ENCODE measurements at regions not wholly inside any gene's neighbourhood (a gene's known extent, or its start where the extent isn't known, plus 50 kb on each side); places are given as distances from the start of the nearest gene placed in this dataset.

DNA sequence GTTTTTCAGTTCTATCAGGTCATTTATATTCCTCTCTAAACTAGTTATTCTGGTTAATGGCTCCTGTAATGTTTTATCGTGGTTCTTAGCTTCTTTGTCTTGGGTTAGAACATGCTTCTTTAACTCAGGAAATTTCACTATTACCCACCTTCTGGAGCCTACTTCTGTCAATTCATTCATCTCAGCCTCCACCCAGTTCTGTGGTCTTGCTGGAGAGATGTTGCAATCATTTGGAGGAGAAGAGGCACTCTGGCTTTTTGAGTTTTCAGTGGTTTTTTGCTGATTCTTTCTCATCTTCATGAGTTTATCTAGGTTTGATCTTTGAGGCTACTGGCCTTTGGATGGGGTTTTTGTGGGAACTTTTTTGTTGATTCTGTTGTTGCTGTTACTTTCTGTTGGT lies 213.0 kb downstream of the BRINP2 start:
- H3K27ac ChIP-seq (ENCODE audit: low read depth, low read length): no peak overlapping the region
- no peaks in the 10 kb centered on the region for H3K27me3 ChIP-seq (ENCODE audit: control insufficient read depth, insufficient read depth, low read length)
- no peak overlapping the region for H3K4me3 ChIP-seq (ENCODE audit: low read depth, low read length)
- no peak overlapping the region for H3K9ac ChIP-seq (ENCODE audit: low read depth, low read length)
- H3K9me3 ChIP-seq (ENCODE audit: control insufficient read depth, insufficient read depth, low read length): no peaks in the 10 kb centered on the region
- peaks cover 5% of the 10 kb centered on the region; the same call in 1 of the 2 replicates for H3K4me1 ChIP-seq (ENCODE audit: control insufficient read depth, insufficient read depth, low read length)
- no peaks in the 10 kb centered on the region for H3K36me3 ChIP-seq (ENCODE audit: control insufficient read depth, insufficient read depth, low read length)

DNA sequence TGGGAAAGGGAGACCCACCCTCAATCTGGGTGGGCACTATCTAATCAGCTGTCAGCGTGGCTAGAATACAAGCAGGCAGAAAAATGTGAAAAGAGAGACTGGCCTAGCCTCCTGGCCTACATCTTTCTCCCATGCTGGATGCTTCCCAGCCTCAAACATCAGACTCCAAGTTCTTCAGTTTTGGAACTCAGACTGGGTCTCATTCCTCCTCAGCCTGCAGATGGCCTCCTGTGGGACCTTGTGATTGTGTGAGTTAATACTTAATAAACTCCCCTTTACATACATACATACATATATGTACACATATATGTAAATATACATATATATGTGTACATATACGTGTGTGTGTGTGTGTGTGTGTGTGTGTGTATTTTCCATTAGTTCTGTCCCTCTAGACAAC lies 207.1 kb downstream of the BRINP2 start:
- no peak overlapping the region for H3K4me3 ChIP-seq (ENCODE audit: low read depth, low read length)
- no peak overlapping the region for H3K27ac ChIP-seq (ENCODE audit: low read depth, low read length)
- H3K9me3 ChIP-seq (ENCODE audit: control insufficient read depth, insufficient read depth, low read length): 0 out of 2 replicates have a peak, but pooled peaks cover 2% of the 10 kb centered on the region
- H3K27me3 ChIP-seq (ENCODE audit: control insufficient read depth, insufficient read depth, low read length): no peaks in the 10 kb centered on the region
- no peak overlapping the region for H3K9ac ChIP-seq (ENCODE audit: low read depth, low read length)
- H3K36me3 ChIP-seq (ENCODE audit: control insufficient read depth, insufficient read depth, low read length): no peaks in the 10 kb centered on the region
- H3K4me1 ChIP-seq (ENCODE audit: control insufficient read depth, insufficient read depth, low read length): no peaks in the 10 kb centered on the region

DNA sequence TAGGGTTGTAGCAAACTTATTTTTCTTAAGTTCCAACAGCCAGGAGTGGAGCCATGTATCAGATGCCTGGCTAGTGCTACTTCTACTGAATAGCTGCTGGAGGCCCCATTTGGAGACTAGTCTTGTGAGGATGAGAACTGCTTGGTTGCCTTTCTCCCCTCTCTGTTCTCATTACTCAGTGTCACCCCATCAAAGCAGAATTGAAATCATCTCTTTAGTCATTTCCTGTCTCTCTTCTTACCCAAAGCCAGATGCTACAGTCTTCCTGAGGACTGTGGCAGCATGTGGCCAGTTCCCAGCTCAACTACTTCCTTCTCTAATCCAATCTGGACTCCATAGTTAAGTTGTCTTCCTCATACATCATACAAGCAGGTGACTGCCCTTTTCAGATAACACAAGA lies 197.5 kb downstream of the BRINP2 start:
- Histone ChIP-seq H3K4me1 (ENCODE audit: control insufficient read depth, insufficient read depth, low read length) (no peaks in the 10 kb centered on the region), H3K9me3 (ENCODE audit: control insufficient read depth, insufficient read depth, low read length) (no peaks in the 10 kb centered on the region), H3K27ac (ENCODE audit: low read depth, low read length) (no peak overlapping the region), H3K36me3 (ENCODE audit: control insufficient read depth, insufficient read depth, low read length) (no peaks in the 10 kb centered on the region), H3K9ac (ENCODE audit: low read depth, low read length) (no peak overlapping the region), H3K4me3 (ENCODE audit: low read depth, low read length) (no peak overlapping the region), H3K27me3 (ENCODE audit: control insufficient read depth, insufficient read depth, low read length) (no peaks in the 10 kb centered on the region)

DNA sequence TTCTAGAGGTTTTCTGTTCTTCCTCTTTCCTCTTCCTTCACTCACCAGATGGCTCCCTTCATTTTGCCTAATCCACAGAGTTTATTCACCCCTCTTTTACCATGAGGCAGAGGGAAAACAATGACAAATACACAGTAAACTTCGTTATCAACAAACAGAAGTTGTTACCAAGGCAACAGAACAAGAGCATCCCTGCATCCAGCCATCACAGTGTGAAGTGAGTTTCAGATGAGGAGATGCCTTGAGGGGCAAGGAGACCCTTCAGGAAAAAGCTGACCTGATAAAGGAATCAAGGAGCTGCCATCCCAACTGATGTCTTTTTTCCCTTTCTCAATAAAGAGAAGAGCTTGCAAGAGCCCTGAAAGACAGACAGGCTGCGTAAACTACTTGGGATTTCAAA lies 195.3 kb downstream of the BRINP2 start:
- H3K9me3 ChIP-seq (ENCODE audit: control insufficient read depth, insufficient read depth, low read length): no peaks in the 10 kb centered on the region
- no peak overlapping the region for H3K4me3 ChIP-seq (ENCODE audit: low read depth, low read length)

DNA sequence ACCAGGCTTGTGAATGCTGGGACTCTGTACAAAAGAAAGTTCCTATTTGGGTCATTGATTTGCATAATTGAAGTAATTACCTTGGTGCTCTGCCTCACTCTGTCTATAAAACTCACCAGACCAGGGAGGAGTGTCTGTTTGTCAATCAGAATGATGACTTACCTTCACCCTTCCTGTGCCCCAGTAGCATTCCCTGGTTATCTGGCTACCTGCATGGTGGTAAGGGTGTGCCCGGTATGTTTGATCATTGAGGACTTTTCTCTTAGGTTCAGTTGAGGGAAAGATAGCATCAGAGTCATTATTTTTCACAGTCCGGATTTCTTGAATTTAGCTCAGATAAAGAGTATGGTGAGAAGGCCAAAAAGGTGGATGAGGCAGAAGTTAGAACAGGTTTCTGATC lies 190.0 kb downstream of the BRINP2 start:
- Histone ChIP-seq H3K9ac (ENCODE audit: low read depth, low read length) (no peak overlapping the region), H3K36me3 (ENCODE audit: control insufficient read depth, insufficient read depth, low read length) (no peaks in the 10 kb centered on the region), H3K9me3 (ENCODE audit: control insufficient read depth, insufficient read depth, low read length) (no peaks in the 10 kb centered on the region), H3K4me1 (ENCODE audit: control insufficient read depth, insufficient read depth, low read length) (no peaks in the 10 kb centered on the region), H3K4me3 (ENCODE audit: low read depth, low read length) (no peak overlapping the region), H3K27me3 (ENCODE audit: control insufficient read depth, insufficient read depth, low read length) (no peaks in the 10 kb centered on the region), H3K27ac (ENCODE audit: low read depth, low read length) (no peak overlapping the region)

More for the DNA sequence above, 195.3 kb downstream of the BRINP2 start:
- no peak overlapping the region for H3K9ac ChIP-seq (ENCODE audit: low read depth, low read length)
- no peaks in the 10 kb centered on the region for H3K4me1 ChIP-seq (ENCODE audit: control insufficient read depth, insufficient read depth, low read length)
- no peaks in the 10 kb centered on the region for H3K36me3 ChIP-seq (ENCODE audit: control insufficient read depth, insufficient read depth, low read length)
- H3K27ac ChIP-seq (ENCODE audit: low read depth, low read length): no peak overlapping the region
- no peaks in the 10 kb centered on the region for H3K27me3 ChIP-seq (ENCODE audit: control insufficient read depth, insufficient read depth, low read length)

DNA sequence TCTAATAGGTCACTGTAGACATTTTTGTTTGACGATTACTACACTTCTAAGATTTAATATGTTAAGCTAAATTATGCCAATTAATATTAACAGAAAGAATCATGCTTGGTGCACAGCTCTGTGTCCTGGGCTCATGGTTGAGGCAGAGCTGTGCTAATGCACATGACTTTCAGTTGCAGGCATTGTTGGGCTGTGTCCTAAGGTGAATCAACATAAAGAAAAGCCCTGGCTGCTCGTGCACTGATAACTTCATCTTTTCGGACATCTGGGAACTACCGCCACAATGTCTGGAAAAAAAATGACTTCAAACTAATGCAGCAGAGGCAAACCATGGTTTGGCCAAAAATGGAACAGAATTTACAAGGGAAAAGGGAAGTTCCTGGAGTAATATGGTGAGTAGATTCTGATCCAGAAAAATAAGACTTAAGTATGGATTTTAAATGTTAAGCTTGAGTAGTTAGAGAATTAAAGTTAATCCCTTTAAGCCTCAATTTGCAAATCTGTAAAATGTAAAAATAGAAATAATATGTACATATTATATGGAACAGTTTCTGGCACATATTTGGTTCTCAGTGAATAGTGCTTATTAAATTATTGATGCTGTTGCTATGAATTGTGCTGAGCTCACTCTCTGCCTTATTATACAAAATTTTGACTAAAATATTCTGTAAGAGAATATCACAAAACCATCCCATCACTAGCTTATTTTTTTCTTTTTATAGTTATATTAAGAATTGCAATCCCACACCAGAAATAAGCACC lies 186.1 kb downstream of the BRINP2 start:
- H3K9me3 ChIP-seq (ENCODE audit: control insufficient read depth, insufficient read depth, low read length): no peaks in the 10 kb centered on the region
- no peaks in the 10 kb centered on the region for H3K27me3 ChIP-seq (ENCODE audit: control insufficient read depth, insufficient read depth, low read length)
- H3K4me3 ChIP-seq (ENCODE audit: low read depth, low read length): no peak overlapping the region
- H3K36me3 ChIP-seq (ENCODE audit: control insufficient read depth, insufficient read depth, low read length): no peaks in the 10 kb centered on the region
- H3K9ac ChIP-seq (ENCODE audit: low read depth, low read length): no peak overlapping the region
- H3K27ac ChIP-seq (ENCODE audit: low read depth, low read length): no peak overlapping the region
- H3K4me1 ChIP-seq (ENCODE audit: control insufficient read depth, insufficient read depth, low read length): peaks cover 14% of the 10 kb centered on the region

DNA sequence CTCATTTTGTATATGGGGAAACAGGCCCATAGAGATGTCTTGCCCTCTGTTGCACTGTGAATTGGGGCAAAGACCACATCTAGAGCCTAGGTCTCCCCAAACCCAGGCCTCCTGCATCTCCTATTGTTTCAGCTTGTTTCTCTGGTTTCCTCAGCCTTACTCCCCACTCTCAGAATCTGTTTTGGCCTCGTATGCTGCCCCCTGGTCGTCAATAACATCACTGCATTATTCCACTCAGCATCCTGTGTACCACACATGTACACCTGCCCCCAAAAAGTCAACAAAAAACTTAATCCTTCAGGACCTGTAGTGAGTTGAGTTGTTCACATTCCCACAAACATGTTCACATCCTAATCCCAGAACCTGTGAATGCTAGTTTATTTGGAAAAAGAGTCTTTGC lies 184.8 kb downstream of the BRINP2 start:
- no peak overlapping the region for H3K9ac ChIP-seq (ENCODE audit: low read depth, low read length)
- no peak overlapping the region for H3K27ac ChIP-seq (ENCODE audit: low read depth, low read length)
- no peaks in the 10 kb centered on the region for H3K36me3 ChIP-seq (ENCODE audit: control insufficient read depth, insufficient read depth, low read length)
- no peaks in the 10 kb centered on the region for H3K9me3 ChIP-seq (ENCODE audit: control insufficient read depth, insufficient read depth, low read length)
- H3K4me1 ChIP-seq (ENCODE audit: control insufficient read depth, insufficient read depth, low read length): peaks cover 14% of the 10 kb centered on the region
- H3K27me3 ChIP-seq (ENCODE audit: control insufficient read depth, insufficient read depth, low read length): no peaks in the 10 kb centered on the region
- no peak overlapping the region for H3K4me3 ChIP-seq (ENCODE audit: low read depth, low read length)

DNA sequence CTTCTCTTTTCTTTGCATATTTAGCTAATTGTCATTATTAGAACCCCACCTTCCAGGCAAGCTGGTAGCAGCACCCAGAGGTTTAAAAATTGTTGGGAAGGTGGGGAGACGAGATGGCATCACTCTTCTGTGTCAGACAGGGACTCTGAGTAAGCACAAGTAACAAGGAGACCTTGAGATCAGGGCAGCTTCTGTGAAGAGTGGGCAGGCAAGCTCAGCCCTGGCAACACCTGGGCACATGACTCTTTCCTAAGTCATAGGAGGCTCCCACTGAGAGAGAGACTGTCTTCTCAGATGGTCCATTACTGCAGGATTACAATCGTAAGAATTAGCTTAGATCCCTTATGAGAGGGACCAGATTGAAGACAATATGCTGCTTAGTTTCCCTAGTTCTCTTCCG lies 183.5 kb downstream of the BRINP2 start:
- Histone ChIP-seq H3K9ac (ENCODE audit: low read depth, low read length) (no peak overlapping the region), H3K36me3 (ENCODE audit: control insufficient read depth, insufficient read depth, low read length) (no peaks in the 10 kb centered on the region), H3K4me1 (ENCODE audit: control insufficient read depth, insufficient read depth, low read length) (peaks cover 14% of the 10 kb centered on the region), H3K27me3 (ENCODE audit: control insufficient read depth, insufficient read depth, low read length) (no peaks in the 10 kb centered on the region), H3K27ac (ENCODE audit: low read depth, low read length) (no peak overlapping the region), H3K9me3 (ENCODE audit: control insufficient read depth, insufficient read depth, low read length) (no peaks in the 10 kb centered on the region), H3K4me3 (ENCODE audit: low read depth, low read length) (no peak overlapping the region)

DNA sequence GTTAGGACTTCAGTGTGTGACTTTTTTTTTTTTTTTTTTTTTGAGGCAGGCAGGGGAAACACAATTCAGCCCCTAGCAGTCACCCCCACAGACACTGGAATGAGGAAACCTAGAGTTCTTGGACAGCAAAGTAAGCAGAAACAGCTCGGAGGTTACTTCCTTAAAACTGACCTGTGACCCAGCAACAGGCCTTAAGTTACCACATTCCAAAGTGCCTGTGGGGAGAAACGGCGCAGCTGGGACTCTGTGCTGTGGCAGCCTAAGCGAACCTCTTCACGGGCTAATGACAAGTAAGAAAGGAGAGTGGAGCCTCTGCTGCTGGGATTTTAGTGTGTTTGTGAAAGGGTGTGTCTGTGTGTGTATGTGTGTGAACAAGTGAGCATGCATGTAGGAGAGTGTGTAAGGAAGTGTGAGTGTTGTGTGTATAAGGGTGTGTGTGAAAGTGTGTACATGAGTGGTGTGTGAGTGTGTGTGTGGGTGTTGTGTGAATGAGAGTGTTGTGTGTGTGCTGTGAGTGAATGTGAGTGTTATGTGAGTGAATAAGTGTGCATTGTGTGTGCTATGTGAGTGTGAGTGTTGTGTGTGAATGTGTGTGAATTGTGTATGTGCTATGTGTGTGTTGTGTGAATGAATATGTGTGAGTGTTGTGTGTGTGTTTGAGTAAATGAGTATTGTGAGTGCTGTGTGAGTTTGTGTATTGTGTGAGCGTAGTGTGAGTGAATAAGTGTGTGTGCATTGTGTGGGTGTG lies 180.8 kb downstream of the BRINP2 start:
- Histone ChIP-seq H3K27ac (ENCODE audit: low read depth, low read length) (no peak overlapping the region), H3K9ac (ENCODE audit: low read depth, low read length) (no peak overlapping the region), H3K36me3 (ENCODE audit: control insufficient read depth, insufficient read depth, low read length) (no peaks in the 10 kb centered on the region), H3K27me3 (ENCODE audit: control insufficient read depth, insufficient read depth, low read length) (no peaks in the 10 kb centered on the region), H3K4me3 (ENCODE audit: low read depth, low read length) (no peak overlapping the region), H3K9me3 (ENCODE audit: control insufficient read depth, insufficient read depth, low read length) (no peaks in the 10 kb centered on the region), H3K4me1 (ENCODE audit: control insufficient read depth, insufficient read depth, low read length) (peaks cover 14% of the 10 kb centered on the region)

DNA sequence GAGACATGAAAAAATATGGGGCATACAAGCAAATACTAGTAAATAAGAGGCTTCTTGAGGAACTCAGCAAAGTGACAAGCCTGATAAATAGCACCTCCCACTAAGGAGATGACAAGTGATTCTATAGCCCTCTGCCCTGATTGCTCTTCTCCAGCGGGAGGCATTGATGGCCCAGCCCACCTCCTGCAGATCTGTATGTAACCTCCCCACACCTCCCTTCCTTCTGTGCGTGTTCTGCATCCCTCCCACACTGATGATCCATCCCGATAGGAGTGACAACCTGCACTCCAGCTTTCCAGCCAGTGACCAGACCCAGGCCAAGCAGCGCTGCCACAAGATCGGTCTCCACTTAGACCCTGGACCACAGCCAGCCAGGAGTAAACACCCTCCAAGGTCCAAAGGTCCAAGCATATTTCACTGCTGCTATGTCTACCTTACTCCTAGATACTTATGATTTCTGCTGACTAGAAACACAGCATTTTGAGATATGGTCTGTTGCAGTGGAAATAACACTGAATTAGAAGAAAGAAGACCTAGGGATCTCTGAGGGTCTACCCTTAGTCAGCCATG lies 176.1 kb downstream of the BRINP2 start:
- H3K9ac ChIP-seq (ENCODE audit: low read depth, low read length): no peak overlapping the region
- H3K4me1 ChIP-seq (ENCODE audit: control insufficient read depth, insufficient read depth, low read length): no peaks in the 10 kb centered on the region
- no peak overlapping the region for H3K4me3 ChIP-seq (ENCODE audit: low read depth, low read length)
- H3K9me3 ChIP-seq (ENCODE audit: control insufficient read depth, insufficient read depth, low read length): no peaks in the 10 kb centered on the region
- H3K36me3 ChIP-seq (ENCODE audit: control insufficient read depth, insufficient read depth, low read length): no peaks in the 10 kb centered on the region
- no peaks in the 10 kb centered on the region for H3K27me3 ChIP-seq (ENCODE audit: control insufficient read depth, insufficient read depth, low read length)
- no peak overlapping the region for H3K27ac ChIP-seq (ENCODE audit: low read depth, low read length)

DNA sequence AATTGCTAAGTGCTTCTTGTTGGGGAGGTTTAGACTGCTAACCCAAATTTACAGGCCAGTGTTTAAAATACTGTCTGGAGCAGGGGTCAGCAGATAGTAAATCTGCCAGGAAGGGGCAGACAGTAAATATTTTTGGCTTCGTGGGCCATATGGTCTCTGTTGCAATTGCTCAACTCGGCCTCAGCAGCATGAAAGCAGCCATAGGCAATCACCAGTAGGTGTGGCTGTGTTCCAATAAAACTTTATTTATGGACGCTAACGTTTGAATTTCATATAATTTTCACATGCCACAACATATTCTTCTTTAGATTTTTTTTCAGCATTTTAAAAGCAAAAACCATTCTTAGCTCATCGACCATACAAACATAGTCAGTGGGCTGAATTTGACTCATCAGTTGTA lies 172.7 kb downstream of the BRINP2 start:
- no peaks in the 10 kb centered on the region for H3K36me3 ChIP-seq (ENCODE audit: control insufficient read depth, insufficient read depth, low read length)
- H3K4me1 ChIP-seq (ENCODE audit: control insufficient read depth, insufficient read depth, low read length): no peaks in the 10 kb centered on the region
- H3K27ac ChIP-seq (ENCODE audit: low read depth, low read length): no peak overlapping the region
- no peak overlapping the region for H3K4me3 ChIP-seq (ENCODE audit: low read depth, low read length)
- no peak overlapping the region for H3K9ac ChIP-seq (ENCODE audit: low read depth, low read length)
- no peaks in the 10 kb centered on the region for H3K9me3 ChIP-seq (ENCODE audit: control insufficient read depth, insufficient read depth, low read length)
- H3K27me3 ChIP-seq (ENCODE audit: control insufficient read depth, insufficient read depth, low read length): no peaks in the 10 kb centered on the region
